GM12875 (cell line): ENCODE measurements at regions not wholly inside any gene's neighbourhood (a gene's known extent, or its start where the extent isn't known, plus 50 kb on each side); places are given as distances from the start of the nearest gene placed in this dataset.

ENCODE experiments used
- H3K4me3 ChIP-seq: one replicate; pipeline ENCODE4 v1.5.1; 2011; ENCODE audit warnings: low read depth, low read length, control low read depth
- CTCF ChIP-seq: IDR thresholded peaks from 2 replicates; pipeline ENCODE4 v1.5.1; 2011; ENCODE audit warnings: low read depth, mild to moderate bottlenecking, control low read depth, inconsistent platforms, low read length, moderate library complexity, borderline replicate concordance; ENCODE audit not compliant: insufficient read depth

GRCh38 chr6:18664401-18664800, 277.3 kb downstream of the RNF144B start:
- TF ChIP-seq CTCF = no peak
- H3K4me3 ChIP-seq = no peak overlapping the region

- H3K4me3 ChIP-seq = no peak overlapping the region
- TF ChIP-seq CTCF = no peak
These were observed 280.5 kb downstream of the RNF144B start for GRCh38 chr6:18667612-18668011.

- no peak for TF ChIP-seq CTCF
These were observed 281.8 kb downstream of the RNF144B start for GRCh38 chr6:18668994-18669393.

GRCh38 chr6:18672852-18673251, 285.7 kb downstream of the RNF144B start:
- H3K4me3 ChIP-seq = no peak overlapping the region
- no peak for TF ChIP-seq CTCF

More at GRCh38 chr6:18668994-18669393, 281.8 kb downstream of the RNF144B start:
- no peak overlapping the region for H3K4me3 ChIP-seq

- H3K4me3 ChIP-seq = no peak overlapping the region
- TF ChIP-seq CTCF = no peak
These were observed 287.2 kb downstream of the RNF144B start for GRCh38 chr6:18674346-18674745.

- TF ChIP-seq CTCF = no peak
These were observed 288.7 kb downstream of the RNF144B start for GRCh38 chr6:18675881-18676280.

GRCh38 chr6:18676548-18676947, 289.4 kb downstream of the RNF144B start:
- H3K4me3 ChIP-seq = no peak overlapping the region
- TF ChIP-seq CTCF = no peak

More at GRCh38 chr6:18675881-18676280, 288.7 kb downstream of the RNF144B start:
- H3K4me3 ChIP-seq = no peak overlapping the region
